Endothelial cell (in vitro differentiated cells): ENCODE measurements at regions not wholly inside any gene's neighbourhood (a gene's known extent, or its start where the extent isn't known, plus 50 kb on each side); places are given as distances from the start of the nearest gene placed in this dataset.

ENCODE experiments used
- DNase-seq: peaks from one replicate; pipeline ENCODE4 v3.0.0; 2021; ENCODE audit warnings: low spot score
- H3K27ac Mint-ChIP-seq: one replicate; pipeline ENCODE4 v1.8.0; 2021; ENCODE audit warnings: mixed read lengths, inconsistent platforms; ENCODE audit not compliant: unreplicated experiment
- H3K27me3 Mint-ChIP-seq: one replicate; pipeline ENCODE4 v1.8.0; 2021; ENCODE audit warnings: mild to moderate bottlenecking, moderate library complexity, mixed read lengths, inconsistent platforms; ENCODE audit not compliant: unreplicated experiment
- H3K36me3 Mint-ChIP-seq: one replicate; pipeline ENCODE4 v1.8.0; 2021; ENCODE audit warnings: mild to moderate bottlenecking, low read depth, mixed read lengths, inconsistent platforms; ENCODE audit not compliant: unreplicated experiment
- H3K4me1 Mint-ChIP-seq: one replicate; pipeline ENCODE4 v1.8.0; 2021; ENCODE audit warnings: mild to moderate bottlenecking, mixed read lengths, inconsistent platforms; ENCODE audit not compliant: unreplicated experiment
- H3K4me3 Mint-ChIP-seq: one replicate; pipeline ENCODE4 v1.8.0; 2021; ENCODE audit warnings: mild to moderate bottlenecking, mixed read lengths, inconsistent platforms; ENCODE audit not compliant: unreplicated experiment
- H3K9me3 Mint-ChIP-seq: one replicate; pipeline ENCODE4 v1.8.0; 2021; ENCODE audit warnings: mixed read lengths, inconsistent platforms; ENCODE audit not compliant: unreplicated experiment
- TF ChIP-seq, protein P1 (sequence below): fragments of 200-600 bp; sonication (generic); IDR thresholded peaks from one replicate; pipeline ENCODE4 v1.5.0; 2021; ENCODE audit warnings: antibody characterized with exemption; ENCODE audit not compliant: unreplicated experiment

DNA sequence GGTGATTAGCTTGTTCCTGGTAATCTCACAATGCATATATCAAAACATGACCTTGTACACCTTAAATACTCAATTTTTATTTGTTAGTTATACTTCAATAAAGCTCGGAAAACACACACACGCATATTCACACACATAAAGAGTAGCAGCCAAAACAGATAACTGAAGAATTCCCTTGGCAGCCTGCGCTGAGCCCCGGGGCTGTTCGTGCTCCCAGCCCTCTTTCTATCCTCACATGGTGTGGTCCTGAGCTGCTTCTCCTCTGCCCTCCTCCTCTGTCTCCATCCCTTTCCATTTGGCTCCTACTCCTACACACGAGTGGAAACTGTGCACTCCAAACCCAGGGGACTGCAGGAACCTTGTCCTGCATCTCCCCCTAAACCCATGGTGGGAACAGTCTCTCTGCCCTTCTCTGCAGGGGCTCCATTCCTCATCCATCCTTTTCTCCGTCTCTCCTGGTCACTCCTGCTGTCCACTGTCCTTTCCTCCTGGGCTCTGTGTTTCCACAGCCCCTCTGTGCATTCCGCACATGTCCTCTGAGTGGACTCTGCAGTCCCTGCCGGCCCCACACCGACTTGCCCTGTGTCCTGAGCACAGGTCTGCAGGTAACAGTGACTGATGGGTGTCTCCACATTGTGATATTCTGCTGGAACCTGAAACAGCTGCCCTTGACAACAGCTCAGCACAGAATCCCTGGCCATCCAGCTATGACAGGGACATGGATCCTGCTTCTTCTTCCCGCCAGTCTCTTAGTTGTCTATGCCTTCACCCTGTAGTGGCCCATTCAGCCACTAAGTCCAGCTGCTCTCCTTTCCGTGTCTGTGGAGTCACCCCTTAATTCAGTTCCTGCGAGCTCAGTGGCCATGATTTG, 216.8 kb upstream of the ZNF32 start:
- TF ChIP-seq, protein P1, sequence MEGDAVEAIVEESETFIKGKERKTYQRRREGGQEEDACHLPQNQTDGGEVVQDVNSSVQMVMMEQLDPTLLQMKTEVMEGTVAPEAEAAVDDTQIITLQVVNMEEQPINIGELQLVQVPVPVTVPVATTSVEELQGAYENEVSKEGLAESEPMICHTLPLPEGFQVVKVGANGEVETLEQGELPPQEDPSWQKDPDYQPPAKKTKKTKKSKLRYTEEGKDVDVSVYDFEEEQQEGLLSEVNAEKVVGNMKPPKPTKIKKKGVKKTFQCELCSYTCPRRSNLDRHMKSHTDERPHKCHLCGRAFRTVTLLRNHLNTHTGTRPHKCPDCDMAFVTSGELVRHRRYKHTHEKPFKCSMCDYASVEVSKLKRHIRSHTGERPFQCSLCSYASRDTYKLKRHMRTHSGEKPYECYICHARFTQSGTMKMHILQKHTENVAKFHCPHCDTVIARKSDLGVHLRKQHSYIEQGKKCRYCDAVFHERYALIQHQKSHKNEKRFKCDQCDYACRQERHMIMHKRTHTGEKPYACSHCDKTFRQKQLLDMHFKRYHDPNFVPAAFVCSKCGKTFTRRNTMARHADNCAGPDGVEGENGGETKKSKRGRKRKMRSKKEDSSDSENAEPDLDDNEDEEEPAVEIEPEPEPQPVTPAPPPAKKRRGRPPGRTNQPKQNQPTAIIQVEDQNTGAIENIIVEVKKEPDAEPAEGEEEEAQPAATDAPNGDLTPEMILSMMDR, result no peak
- H3K27me3 Mint-ChIP-seq, result peaks cover 7% of the 10 kb centered on the region
- no peak overlapping the region for H3K27ac Mint-ChIP-seq
- no peak for DNase-seq
- H3K4me3 Mint-ChIP-seq, result no peak overlapping the region
- no peaks in the 10 kb centered on the region for H3K9me3 Mint-ChIP-seq
- no peaks in the 10 kb centered on the region for H3K36me3 Mint-ChIP-seq
- H3K4me1 Mint-ChIP-seq, result no peaks in the 10 kb centered on the region

DNA sequence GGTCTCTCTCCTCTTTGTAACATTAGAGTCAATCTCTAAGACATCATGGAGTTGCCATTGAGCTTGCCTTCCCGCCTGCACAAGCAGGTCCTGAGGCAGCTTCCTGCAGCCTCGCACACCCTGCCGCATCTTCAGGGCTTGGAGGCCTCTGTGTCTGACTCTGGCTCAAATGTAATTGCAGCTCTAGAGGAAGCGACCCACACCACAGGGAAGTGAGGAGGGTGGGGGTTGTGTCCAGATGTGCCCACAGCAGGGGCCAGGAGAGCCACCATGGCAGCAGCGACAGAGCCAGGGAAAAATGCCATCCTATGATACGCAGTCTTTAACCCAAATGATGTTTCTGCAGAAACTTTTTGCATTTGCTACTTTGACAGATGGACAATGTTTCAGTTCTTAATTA, 216.0 kb upstream of the ZNF32 start:
- H3K27ac Mint-ChIP-seq, result no peak overlapping the region
- H3K4me3 Mint-ChIP-seq, result no peak overlapping the region
- no peak for DNase-seq
- H3K27me3 Mint-ChIP-seq, result peaks cover 3% of the 10 kb centered on the region
- H3K36me3 Mint-ChIP-seq, result no peaks in the 10 kb centered on the region
- TF ChIP-seq, protein P1, result no peak
- no peaks in the 10 kb centered on the region for H3K4me1 Mint-ChIP-seq
- H3K9me3 Mint-ChIP-seq, result no peaks in the 10 kb centered on the region

DNA sequence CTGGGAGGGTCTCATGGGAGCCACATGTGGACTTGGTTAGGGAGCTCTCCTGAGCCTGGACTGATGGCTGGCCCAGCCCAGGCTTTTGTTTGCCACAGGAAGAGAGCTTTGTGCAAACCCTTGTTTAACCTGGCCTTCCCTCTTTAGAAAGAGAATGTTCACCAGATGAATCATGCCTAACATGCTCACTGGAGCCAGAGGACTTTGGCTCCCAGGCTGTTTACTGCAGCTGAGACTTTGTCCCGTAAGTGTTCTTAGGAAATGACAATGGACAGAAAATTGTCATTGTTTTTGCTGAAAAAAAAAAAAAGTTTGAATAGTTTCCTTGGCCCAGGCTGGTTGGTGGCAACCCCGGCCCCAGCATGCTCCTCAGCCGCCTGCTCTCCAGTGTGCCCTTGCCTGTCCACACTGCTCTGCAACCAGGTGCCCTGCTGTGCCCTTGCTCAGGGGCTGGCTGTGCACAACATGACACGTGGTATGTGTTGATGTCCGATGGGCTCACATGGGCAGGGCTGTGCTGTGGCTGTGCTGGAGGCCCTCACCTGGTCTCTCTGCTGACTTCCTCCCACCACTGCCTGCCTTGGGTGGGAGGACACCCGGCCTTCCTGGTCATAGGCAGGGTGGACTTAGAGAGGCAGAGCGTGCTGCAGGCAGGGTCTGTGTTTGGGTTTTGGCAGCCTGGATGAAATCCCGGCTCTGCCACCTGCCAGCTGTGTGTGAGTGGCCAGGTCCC, 215.3 kb upstream of the ZNF32 start:
- Mint-ChIP-seq H3K36me3 (no peaks in the 10 kb centered on the region), H3K4me1 (peaks cover 3% of the 10 kb centered on the region), H3K27ac (no peak overlapping the region), H3K9me3 (no peaks in the 10 kb centered on the region), H3K27me3 (peaks cover 3% of the 10 kb centered on the region), H3K4me3 (no peak overlapping the region)
- TF ChIP-seq, protein P1, result no peak
- no peak for DNase-seq

DNA sequence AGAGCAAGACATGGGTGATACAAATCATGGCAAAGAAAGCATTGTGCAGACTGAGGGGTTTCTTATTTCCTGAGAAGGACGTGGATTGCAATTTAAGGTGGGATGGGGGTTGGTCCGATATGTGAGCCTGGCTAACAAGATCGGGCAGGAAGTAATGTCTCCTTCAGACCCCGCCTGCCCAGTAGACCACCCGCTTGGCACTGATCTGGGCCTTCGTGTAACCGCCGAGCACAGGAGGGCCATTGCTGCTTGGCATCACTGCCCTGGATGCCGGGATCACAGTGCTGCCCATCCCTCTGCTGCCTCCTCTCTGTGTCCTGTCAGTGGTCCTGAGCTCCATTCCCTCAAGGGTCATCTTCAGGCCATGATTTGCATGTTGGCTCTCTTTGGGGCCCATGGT, 214.6 kb upstream of the ZNF32 start:
- no peak for DNase-seq
- TF ChIP-seq, protein P1, result no peak
- Mint-ChIP-seq H3K27ac (no peak overlapping the region), H3K9me3 (no peaks in the 10 kb centered on the region), H3K27me3 (no peaks in the 10 kb centered on the region), H3K4me1 (peaks cover 4% of the 10 kb centered on the region), H3K36me3 (no peaks in the 10 kb centered on the region), H3K4me3 (no peak overlapping the region)

DNA sequence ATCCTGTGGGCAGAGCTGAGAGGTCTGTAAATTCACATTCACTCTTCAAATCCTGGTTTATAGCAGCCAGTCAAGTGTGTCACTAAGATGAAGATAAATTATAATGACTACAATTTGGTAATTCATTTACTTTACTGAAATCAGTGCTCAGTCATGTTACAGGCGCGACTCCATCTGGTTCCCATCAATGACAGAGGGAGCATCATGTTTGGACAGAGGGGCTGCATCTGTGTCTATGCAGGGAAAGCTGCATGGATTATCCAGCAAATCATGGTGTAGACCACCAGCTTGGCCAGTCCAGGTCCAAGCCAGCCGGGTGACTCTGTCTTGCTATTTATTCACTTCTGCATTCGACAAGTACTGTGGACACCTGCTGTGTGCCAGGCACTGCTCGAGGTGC, 214.1 kb upstream of the ZNF32 start:
- TF ChIP-seq, protein P1, result no peak
- H3K36me3 Mint-ChIP-seq, result no peaks in the 10 kb centered on the region
- no peaks in the 10 kb centered on the region for H3K9me3 Mint-ChIP-seq
- no peak overlapping the region for H3K4me3 Mint-ChIP-seq
- no peak for DNase-seq
- H3K27me3 Mint-ChIP-seq, result no peaks in the 10 kb centered on the region
- no peak overlapping the region for H3K27ac Mint-ChIP-seq
- H3K4me1 Mint-ChIP-seq, result peaks cover 4% of the 10 kb centered on the region
